Activated CD8-positive, alpha-beta memory T cell treated with anti-CD3 and anti-CD28 coated beads for 48 hours (primary cell): ENCODE measurements at regions not wholly inside any gene's neighbourhood (a gene's known extent, or its start where the extent isn't known, plus 50 kb on each side); places are given as distances from the start of the nearest gene placed in this dataset.

Source experiments
- DNase-seq, 3 experiments: peaks; one replicate each; pipeline ENCODE4 v3.0.0-alpha.2; 2020; ENCODE audit warnings: low read depth in 2 of 3, low spot score in 2 of 3

- DNase-seq, result peak in 2 of 3 experiments; percentile 8 to 27
These were observed 216.8 kb upstream of the DTNBP1 start for GRCh38 chr6:15879371-15880261.

DNA sequence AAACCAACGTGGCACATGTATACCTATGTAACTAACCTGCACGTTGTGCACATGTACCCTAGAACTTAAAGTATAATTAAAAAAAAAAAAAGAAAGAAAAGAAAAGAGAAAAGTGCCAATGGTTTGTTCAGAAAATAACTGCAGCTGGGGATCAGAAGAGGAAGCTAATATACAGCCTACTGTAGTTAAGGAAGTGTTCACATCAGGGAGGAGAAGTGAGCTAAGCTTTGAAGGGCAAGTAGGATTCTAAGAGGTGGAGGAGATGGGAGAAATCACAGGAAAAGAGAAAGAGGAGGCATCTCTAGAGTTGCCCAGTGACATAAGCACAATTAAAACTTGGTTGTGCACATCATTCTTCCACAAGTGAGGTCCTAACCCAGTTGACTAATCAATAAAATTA lies 214.4 kb upstream of the DTNBP1 start:
- DNase-seq, result no peak

- no peak for DNase-seq
These were observed 213.6 kb upstream of the DTNBP1 start for GRCh38 chr6:15876406-15876805.

DNA sequence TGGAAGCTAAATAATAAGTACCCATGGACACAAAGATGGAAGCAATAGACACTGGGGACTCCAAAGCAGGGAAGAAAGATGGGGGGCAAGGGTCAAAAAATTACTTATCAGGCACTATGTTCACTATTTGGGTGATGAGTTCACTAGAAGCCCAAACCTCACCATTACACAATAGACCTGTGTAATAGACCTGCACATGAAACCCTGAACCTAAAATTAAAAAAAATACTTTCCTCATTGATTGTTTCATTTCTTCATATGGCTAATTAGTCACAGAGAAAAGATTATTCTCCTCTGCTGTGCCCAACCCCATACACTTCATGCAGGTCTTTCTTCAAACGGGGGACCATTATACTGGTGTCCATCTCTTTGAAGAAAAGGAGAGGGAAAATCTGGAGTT lies 213.0 kb upstream of the DTNBP1 start:
- no peak for DNase-seq

GRCh38 chr6:15874821-15875220 lies 212.0 kb upstream of the DTNBP1 start:
- DNase-seq, result no peak

GRCh38 chr6:15874326-15874725 lies 211.5 kb upstream of the DTNBP1 start:
- no peak for DNase-seq

DNA sequence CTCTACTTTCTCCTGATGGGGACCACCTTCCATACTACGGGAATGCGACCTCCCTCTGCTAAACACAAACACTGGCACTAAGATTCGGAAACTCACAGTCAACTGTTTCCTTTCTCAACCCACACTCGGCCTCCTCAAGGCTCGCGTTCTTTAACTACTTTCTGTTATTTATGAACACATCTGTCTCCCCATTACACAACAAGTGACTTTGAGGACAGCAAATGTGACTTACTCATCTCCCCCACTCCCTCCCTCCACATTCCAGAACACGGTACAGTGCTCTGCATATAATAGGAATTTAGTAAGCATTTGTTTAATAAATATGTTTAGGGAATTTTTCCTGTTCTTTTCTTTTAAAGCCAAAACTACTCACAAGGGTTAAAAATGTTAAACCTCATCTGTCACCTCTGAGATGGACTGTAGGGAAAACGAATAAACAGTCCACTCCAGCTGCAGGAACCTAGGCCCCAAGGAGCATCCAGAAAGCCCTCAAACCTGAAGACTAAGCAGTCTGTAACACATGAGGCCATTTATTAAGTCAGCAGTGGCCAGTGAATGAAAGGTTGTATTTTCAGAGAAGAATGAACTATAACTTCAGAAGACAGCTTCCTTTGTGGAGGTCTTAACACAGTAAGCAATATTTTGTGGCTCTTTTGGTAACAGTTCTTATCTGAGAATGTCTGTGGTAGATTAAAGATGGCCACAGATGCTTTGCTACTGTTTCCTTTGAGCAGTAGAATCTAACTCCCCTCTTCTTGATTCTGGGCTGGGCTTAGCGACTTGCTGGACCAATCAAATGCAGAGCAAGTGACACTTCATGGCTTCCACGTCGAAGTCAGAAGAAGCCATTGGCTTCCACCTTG lies 209.6 kb upstream of the DTNBP1 start:
- no peak for DNase-seq

DNA sequence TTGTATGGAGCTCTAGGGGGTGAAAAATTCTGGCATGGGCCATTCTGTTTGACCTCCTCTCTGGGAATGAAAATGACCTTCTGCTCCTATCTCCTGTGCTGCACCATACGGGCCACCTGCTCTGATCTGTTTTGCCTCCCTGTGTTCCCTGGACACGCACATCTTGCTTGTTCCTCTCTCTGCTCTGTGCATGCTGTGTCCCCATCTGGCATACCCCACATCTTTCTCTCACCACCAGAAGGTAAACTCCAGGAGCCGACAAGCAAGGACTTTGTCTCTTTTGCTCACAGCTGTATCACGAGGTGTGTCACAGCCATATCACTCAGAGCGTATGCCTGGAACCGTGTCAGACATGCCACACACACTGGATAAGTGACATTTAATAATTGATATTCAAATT lies 208.4 kb upstream of the DTNBP1 start:
- DNase-seq, result no peak

DNA sequence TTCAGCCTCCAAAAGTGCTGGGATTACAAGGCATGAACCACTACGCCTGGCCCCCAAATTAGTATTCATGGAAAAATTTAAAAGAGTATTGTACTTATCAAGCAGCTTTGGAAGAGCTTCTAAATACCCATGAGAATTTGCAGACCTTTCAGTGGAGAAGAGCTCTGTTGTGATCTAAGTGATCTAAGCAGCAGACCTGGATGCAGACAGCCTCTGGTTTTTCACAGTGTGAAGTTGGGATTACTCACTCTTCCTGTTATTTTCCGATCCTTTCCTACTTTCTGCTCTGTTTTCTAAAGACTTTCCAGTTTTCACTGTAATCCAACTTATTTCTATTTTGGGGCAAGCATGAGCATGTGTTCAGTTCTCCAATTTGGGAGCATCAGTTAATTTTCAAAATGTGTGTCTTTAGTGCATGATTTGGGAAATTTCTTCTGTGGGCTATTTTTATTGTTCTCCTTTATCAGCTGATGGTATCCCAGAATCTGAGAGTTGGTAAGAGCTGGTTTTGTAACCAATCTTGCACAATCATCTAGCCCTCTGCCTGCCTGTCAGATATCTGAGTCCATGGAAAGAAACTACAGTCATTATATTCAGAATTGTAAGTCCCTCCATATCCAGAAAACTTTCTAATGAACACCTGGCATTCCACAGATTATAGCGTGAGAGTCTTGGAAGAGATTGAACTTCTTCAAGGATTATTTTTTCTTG lies 207.7 kb upstream of the DTNBP1 start:
- DNase-seq, result no peak

DNA sequence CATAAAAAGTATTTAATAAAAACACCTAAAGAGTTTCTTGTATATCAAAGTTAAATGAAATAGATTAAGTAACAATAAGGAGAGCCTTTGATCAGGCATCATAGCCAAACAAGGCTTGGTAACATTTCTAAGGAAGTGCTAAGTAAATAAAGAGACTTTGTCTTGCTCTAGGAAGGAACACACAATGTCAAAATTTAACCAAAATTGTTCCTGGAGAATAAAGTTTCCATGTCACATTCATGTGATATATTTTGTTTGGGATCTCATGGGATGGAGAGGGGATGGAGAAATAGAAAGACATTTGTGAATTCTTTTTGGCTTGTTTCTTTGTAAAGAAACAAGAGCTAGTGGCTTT lies 201.9 kb upstream of the DTNBP1 start:
- no peak for DNase-seq

GRCh38 chr6:15864038-15864707 lies 201.3 kb upstream of the DTNBP1 start:
- no peak for DNase-seq

DNA sequence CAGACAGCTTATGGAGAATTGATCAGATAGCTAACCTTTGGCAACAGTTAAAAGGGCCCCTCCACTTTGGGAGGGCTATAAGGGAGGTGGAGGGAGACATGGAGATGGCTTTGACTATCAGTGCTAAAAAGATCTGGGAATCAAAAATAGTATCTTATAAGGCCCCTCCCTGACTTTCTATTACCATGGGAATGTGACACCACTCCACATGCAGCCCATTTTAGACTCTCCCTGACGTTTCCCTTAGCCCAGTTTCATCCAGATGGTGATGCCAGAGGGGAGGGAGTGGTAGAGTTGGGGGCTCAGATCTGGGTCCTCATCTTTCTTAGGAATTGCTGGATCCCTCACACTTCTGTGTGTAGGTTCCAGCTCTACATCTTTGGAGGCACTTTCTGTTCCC lies 200.0 kb upstream of the DTNBP1 start:
- DNase-seq, result no peak

DNA sequence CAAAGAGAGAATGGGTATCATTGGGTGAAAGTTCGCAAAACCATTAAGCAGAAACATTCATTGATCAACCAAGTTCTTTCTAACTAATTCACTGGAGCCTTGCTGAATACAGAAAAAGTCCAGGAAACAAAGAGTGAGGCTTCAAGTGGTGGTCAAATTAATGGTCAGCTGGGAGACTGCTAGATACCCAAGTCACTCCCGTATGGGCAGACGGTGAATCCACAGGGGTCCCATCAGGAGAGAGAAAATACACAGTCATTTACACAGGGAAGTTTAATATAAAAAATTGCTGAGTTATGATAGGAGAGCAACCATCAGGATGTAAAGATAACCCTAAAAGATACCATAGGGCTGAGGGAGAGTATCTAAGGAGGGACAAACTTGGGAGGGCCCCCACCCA lies 198.7 kb upstream of the DTNBP1 start:
- no peak for DNase-seq

- DNase-seq, result no peak
These were observed 192.2 kb upstream of the DTNBP1 start for GRCh38 chr6:15854826-15855710.

DNA sequence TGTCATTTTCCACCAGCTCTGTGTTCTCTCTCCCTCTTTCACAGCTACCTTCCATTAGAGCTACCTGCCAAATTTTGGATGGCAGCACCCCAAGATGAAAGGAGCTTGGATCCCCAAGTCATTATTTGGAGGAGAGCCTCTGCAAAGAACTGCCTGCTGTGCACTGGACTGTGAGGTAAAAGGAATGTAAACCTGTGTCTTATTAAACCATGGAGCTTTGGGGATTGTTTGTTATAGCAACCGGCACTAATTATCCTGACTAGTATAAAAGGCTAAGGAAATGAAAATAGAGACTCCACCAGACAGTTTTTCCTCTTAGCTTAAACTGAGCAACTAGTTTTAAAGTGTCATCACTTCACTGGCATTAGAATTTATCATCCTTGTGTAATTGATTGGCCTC lies 191.6 kb upstream of the DTNBP1 start:
- no peak for DNase-seq

- no peak for DNase-seq
These were observed 190.4 kb upstream of the DTNBP1 start for GRCh38 chr6:15853259-15853658.

- no peak for DNase-seq
These were observed 189.5 kb upstream of the DTNBP1 start for GRCh38 chr6:15852289-15852688.

DNA sequence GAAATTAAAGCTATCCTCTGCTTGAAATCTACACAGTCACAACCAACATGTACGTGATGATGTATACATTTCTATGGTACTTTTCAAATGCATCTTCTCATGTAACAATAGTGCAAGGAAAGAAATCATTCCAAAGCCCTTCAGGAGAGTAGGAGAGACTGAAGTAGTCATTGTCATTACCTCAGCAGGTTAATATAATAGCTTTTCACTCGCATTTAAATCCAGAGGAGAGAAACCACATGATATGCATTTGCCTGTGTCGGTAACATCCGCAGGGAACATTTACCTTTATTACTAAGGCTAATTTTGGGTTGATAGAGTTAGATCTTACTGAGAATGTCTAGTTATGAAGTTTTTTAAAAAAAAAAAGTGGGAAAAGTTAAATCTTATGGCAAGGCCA lies 186.6 kb upstream of the DTNBP1 start:
- DNase-seq, result no peak

GRCh38 chr6:15845492-15845891 lies 182.7 kb upstream of the DTNBP1 start:
- DNase-seq, result no peak

- DNase-seq, result no peak
These were observed 180.9 kb upstream of the DTNBP1 start for GRCh38 chr6:15843764-15844163.
